ENCODE measurements at regions not wholly inside any gene's neighbourhood (a gene's known extent, or its start where the extent isn't known, plus 50 kb on each side); places are given as distances from the start of the nearest gene placed in this dataset.

GRCh38 chr13:106291006-106291405 lies 244.5 kb downstream of the EFNB2 start:
- TF ChIP-seq POLR2AphosphoS5 (IDR thresholded peaks at IDR 0.05) = no peak
- TF ChIP-seq, protein P1, sequence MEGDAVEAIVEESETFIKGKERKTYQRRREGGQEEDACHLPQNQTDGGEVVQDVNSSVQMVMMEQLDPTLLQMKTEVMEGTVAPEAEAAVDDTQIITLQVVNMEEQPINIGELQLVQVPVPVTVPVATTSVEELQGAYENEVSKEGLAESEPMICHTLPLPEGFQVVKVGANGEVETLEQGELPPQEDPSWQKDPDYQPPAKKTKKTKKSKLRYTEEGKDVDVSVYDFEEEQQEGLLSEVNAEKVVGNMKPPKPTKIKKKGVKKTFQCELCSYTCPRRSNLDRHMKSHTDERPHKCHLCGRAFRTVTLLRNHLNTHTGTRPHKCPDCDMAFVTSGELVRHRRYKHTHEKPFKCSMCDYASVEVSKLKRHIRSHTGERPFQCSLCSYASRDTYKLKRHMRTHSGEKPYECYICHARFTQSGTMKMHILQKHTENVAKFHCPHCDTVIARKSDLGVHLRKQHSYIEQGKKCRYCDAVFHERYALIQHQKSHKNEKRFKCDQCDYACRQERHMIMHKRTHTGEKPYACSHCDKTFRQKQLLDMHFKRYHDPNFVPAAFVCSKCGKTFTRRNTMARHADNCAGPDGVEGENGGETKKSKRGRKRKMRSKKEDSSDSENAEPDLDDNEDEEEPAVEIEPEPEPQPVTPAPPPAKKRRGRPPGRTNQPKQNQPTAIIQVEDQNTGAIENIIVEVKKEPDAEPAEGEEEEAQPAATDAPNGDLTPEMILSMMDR (IDR thresholded peaks at IDR 0.05) = no peak
- TF ChIP-seq POLR2A (IDR thresholded peaks at IDR 0.05; ENCODE audit: low read depth) = no peak
- no peak for TF ChIP-seq EP300 (IDR thresholded peaks at IDR 0.05)

Data from esophagus muscularis mucosa (tissue), 4 donors.